Vagina (tissue), 2 donors: ENCODE measurements at regions not wholly inside any gene's neighbourhood (a gene's known extent, or its start where the extent isn't known, plus 50 kb on each side); places are given as distances from the start of the nearest gene placed in this dataset.

ENCODE experiments used
- DNase-seq, 2 donors: peaks; one replicate each; pipeline ENCODE4 v3.0.0-alpha.2; 2017; ENCODE audit errors: extremely low spot score in 2 of 2
- H3K27ac ChIP-seq: fragments of 200-600 bp; sonication (generic); one replicate; pipeline ENCODE4 v1.5.1; 2019
- H3K27me3 ChIP-seq: fragments of 200-600 bp; sonication (generic); one replicate; pipeline ENCODE4 v1.5.1; 2019
- H3K36me3 ChIP-seq, 2 donors: fragments of 200-600 bp; sonication (generic); one replicate each; pipeline ENCODE4 v1.5.1; 2017 to 2019
- H3K4me1 ChIP-seq: fragments of 200-600 bp; sonication (generic); one replicate; pipeline ENCODE4 v1.5.1; 2019
- H3K4me3 ChIP-seq, 2 donors: fragments of 200-600 bp; sonication (generic); 1 replicate in 1 of 2; 2 replicates in 1 of 2; pipeline ENCODE4 v1.5.1; 2016 to 2019
- H3K9me3 ChIP-seq: fragments of 200-600 bp; sonication (generic); one replicate; pipeline ENCODE4 v1.5.1; 2019
- CTCF ChIP-seq, 3 experiments: fragments of 450-650 bp in 2 of 3; fragments of 200-600 bp in 1 of 3; sonication (generic) in 1 of 3; IDR thresholded peaks; one replicate each; pipeline ENCODE4 v1.5.1; 2017 to 2019; ENCODE audit warnings: antibody characterized with exemption in 3 of 3, mild to moderate bottlenecking in 2 of 3, moderate library complexity in 2 of 3
- POLR2A ChIP-seq, 2 donors: fragments of 450-650 bp; IDR thresholded peaks; one replicate each; pipeline ENCODE4 v1.6.1; 2017; ENCODE audit warnings: antibody characterized with exemption in 2 of 2, mild to moderate bottlenecking in 2 of 2, moderate library complexity in 2 of 2
- POLR2AphosphoS5 ChIP-seq, 2 donors: sonication (generic); formaldehyde crosslinking; IDR thresholded peaks; one replicate each; pipeline ENCODE4 v1.9.0; 2017; ENCODE audit warnings: antibody characterized with exemption in 2 of 2, mild to moderate bottlenecking in 2 of 2, low read depth in 1 of 2; ENCODE audit not compliant: insufficient read depth in 1 of 2
- intact Hi-C: fragments of 100-400 bp; cut with DNase I; formaldehyde crosslinking; loops from one replicate; pipeline ENCODE4 v1.15.1; 2023

- Histone ChIP-seq H3K27ac (no peak overlapping the region), H3K36me3 (no peaks in the 10 kb centered on the region), H3K27me3 (no peaks in the 10 kb centered on the region), H3K9me3 (no peaks in the 10 kb centered on the region), H3K4me1 (peaks cover 27% of the 10 kb centered on the region), H3K4me3 (no peak overlapping the region)
- TF ChIP-seq POLR2A (IDR thresholded peaks at IDR 0.05) (no peak), POLR2AphosphoS5 (IDR thresholded peaks at IDR 0.05; ENCODE audit: insufficient read depth in 1 of 2, low read depth in 1 of 2) (peak in 1 of 2 donors; percentile 72)
- intact Hi-C loops: loop anchor here (10.0 kb wide), 1 partner anchor 55 kb away; no protein-coding TSS in a partner anchor
- DNase-seq: no peak
Observed at GRCh38 chr13:44159633-44160279, 213.9 kb upstream of the SERP2 start.

GRCh38 chr13:44160591-44161191 is 212.9 kb upstream of the SERP2 start:
- no peak for DNase-seq
- no peaks in the 10 kb centered on the region for H3K9me3 ChIP-seq

DNA sequence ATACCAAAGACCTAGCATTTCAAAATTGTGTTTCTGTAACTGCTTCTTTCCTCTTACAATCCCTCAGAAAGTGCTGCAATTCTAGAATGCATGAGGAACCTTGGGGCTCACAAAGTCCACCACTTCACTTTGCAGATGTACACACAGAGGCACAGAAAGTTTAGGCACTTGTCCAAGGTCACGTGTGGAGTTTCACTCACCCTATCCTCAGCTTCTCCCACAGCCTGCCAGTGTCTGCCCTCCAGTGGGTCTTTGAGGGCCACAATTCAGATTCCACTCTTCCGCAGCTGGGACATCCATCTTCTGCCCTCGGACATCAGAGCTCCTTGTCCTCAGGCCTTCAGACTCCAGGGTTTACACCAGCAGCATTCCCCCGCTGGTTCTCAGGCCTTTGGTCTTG is 210.5 kb upstream of the SERP2 start:
- H3K4me1 ChIP-seq: peaks cover 13% of the 10 kb centered on the region
- no peaks in the 10 kb centered on the region for H3K36me3 ChIP-seq
- H3K27ac ChIP-seq: no peak overlapping the region
- TF ChIP-seq CTCF (IDR thresholded peaks at IDR 0.05) (no peak), POLR2A (IDR thresholded peaks at IDR 0.05) (no peak), POLR2AphosphoS5 (IDR thresholded peaks at IDR 0.05; ENCODE audit: insufficient read depth in 1 of 2, low read depth in 1 of 2) (no peak)
- DNase-seq: no peak
- no peak overlapping the region for H3K4me3 ChIP-seq
- intact Hi-C loops: no loop called here
- no peaks in the 10 kb centered on the region for H3K9me3 ChIP-seq
- H3K27me3 ChIP-seq: no peaks in the 10 kb centered on the region

More at GRCh38 chr13:44160591-44161191, 212.9 kb upstream of the SERP2 start:
- no peak overlapping the region for H3K27ac ChIP-seq
- intact Hi-C loops: no loop called here
- H3K4me1 ChIP-seq: peaks cover 23% of the 10 kb centered on the region
- no peaks in the 10 kb centered on the region for H3K36me3 ChIP-seq
- H3K27me3 ChIP-seq: no peaks in the 10 kb centered on the region
- H3K4me3 ChIP-seq: no peak overlapping the region
- TF ChIP-seq POLR2AphosphoS5 (IDR thresholded peaks at IDR 0.05; ENCODE audit: insufficient read depth in 1 of 2, low read depth in 1 of 2) (no peak), CTCF (IDR thresholded peaks at IDR 0.05) (no peak), POLR2A (IDR thresholded peaks at IDR 0.05) (no peak)

DNA sequence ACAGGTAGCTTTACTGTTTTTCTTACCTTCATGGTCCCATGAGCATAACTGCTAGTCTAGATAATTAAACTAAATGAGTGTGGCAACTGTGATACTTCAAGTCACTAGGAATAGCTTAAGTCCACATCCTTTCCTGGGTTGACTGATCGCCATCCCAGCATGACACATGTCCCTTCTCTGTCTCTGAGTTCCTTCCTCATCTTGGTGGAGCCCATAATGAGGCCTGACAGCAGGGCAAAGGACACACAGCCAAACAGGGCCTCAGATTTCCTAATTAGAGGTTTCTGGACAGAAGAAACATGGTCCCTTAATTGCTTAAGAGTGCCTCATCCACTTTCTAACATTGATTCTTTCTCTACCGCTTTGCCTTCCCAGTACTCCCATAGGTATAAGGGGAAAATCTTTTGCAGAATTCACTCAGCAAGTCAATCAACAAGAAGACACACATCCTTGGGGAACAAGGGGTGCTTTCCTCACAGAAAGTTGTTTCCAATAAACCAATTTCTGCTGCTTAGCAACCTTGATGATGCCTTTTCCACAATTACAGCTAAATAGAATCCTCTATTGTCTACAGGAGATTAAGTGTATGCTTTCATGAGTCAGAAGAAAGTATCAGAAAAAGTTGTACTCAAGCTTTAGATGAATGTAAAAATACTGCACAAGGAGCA is 208.3 kb upstream of the SERP2 start:
- TF ChIP-seq CTCF (IDR thresholded peaks at IDR 0.05) (no peak), POLR2A (IDR thresholded peaks at IDR 0.05) (no peak), POLR2AphosphoS5 (IDR thresholded peaks at IDR 0.05; ENCODE audit: insufficient read depth in 1 of 2, low read depth in 1 of 2) (no peak)
- intact Hi-C loops: no loop called here
- no peak overlapping the region for H3K27ac ChIP-seq
- no peak overlapping the region for H3K4me3 ChIP-seq
- no peaks in the 10 kb centered on the region for H3K9me3 ChIP-seq
- peaks cover 7% of the 10 kb centered on the region for H3K4me1 ChIP-seq
- H3K36me3 ChIP-seq: no peaks in the 10 kb centered on the region
- H3K27me3 ChIP-seq: no peaks in the 10 kb centered on the region
- DNase-seq: no peak

DNA sequence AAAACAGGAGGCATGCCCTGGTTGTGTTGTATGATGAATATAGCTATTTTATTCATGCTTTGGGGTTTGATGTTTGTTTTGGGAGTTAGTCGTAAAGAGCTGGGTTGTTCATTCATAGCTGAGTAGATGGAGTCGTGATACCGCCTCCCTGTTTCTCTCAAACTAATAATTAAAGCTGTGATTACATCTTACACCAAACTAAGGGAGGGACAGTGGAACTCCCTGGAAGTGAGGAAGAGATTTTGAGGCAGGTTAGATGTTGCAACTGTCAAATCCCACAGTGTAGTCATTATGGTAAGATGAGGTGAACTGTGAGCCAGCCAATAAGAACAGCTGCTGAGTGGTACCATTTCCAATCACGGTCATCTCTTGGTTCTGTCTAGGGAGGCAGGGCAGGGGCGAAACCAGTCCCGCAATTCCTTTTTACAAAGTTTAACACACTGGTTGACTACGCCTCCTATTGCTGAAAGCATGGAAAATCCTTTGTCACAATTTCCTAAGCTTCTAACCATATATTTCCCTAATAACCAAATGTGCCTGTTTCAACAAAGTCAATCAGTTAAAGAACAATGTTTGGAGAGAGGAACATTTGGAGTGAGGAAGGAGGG is 207.6 kb upstream of the SERP2 start:
- no peaks in the 10 kb centered on the region for H3K27me3 ChIP-seq
- H3K9me3 ChIP-seq: no peaks in the 10 kb centered on the region
- no peak for DNase-seq
- H3K36me3 ChIP-seq: no peaks in the 10 kb centered on the region
- no peak overlapping the region for H3K27ac ChIP-seq
- no peak overlapping the region for H3K4me3 ChIP-seq
- intact Hi-C loops: no loop called here
- H3K4me1 ChIP-seq: peaks cover under 1% of the 10 kb centered on the region
- TF ChIP-seq POLR2AphosphoS5 (IDR thresholded peaks at IDR 0.05; ENCODE audit: insufficient read depth in 1 of 2, low read depth in 1 of 2): no peak
- no peak for TF ChIP-seq POLR2A (IDR thresholded peaks at IDR 0.05)
- no peak for TF ChIP-seq CTCF (IDR thresholded peaks at IDR 0.05)
